Upper lobe of left lung (tissue), 4 donors: ENCODE measurements at regions not wholly inside any gene's neighbourhood (a gene's known extent, or its start where the extent isn't known, plus 50 kb on each side); places are given as distances from the start of the nearest gene placed in this dataset.

Experiments
- small RNA-seq, 4 donors: library from RNA; depleted of rRNA; stranded (forward); fragments of <200 nt; gene quantifications; one replicate each; pipeline ENCODE3, GENCODE V24; 2016

Small RNA genes in the stretch of these regions (small RNA-seq; reads per million reads assigned to genes)
- 0 reads per million in 4 donors for gene AC135068.3
- 0 reads per million in 4 donors for gene MIR5701-2
